ENCODE measurements at regions not wholly inside any gene's neighbourhood (a gene's known extent, or its start where the extent isn't known, plus 50 kb on each side); places are given as distances from the start of the nearest gene placed in this dataset.

- in situ Hi-C loops (cut with MboI; ENCODE audit: low pct_unique_long_range_greater_than_20kb, low sequenced_read_pairs, unreplicated experiment), result no loop called here
- no peak for DNase-seq (ENCODE audit: low spot score)
- no peak for TF ChIP-seq CTCF (IDR thresholded peaks at IDR 0.05; ENCODE audit: extremely low read depth, insufficient read depth, missing control alignments)
These were observed 121.5 kb upstream of the SATB1 start for GRCh38 chr3:18546632-18547031.

- in situ Hi-C loops (cut with MboI; ENCODE audit: low pct_unique_long_range_greater_than_20kb, low sequenced_read_pairs, unreplicated experiment), result no loop called here
- TF ChIP-seq CTCF (IDR thresholded peaks at IDR 0.05; ENCODE audit: extremely low read depth, insufficient read depth, missing control alignments), result no peak
- no peak for DNase-seq (ENCODE audit: low spot score)
These were observed 119.0 kb upstream of the SATB1 start for GRCh38 chr3:18544146-18544545.

- DNase-seq (ENCODE audit: low spot score), result no peak
- in situ Hi-C loops (cut with MboI; ENCODE audit: low pct_unique_long_range_greater_than_20kb, low sequenced_read_pairs, unreplicated experiment), result no loop called here
- TF ChIP-seq CTCF (IDR thresholded peaks at IDR 0.05; ENCODE audit: extremely low read depth, insufficient read depth, missing control alignments), result no peak
These were observed 113.5 kb upstream of the SATB1 start for GRCh38 chr3:18538463-18539230.

- no peak for TF ChIP-seq CTCF (IDR thresholded peaks at IDR 0.05; ENCODE audit: extremely low read depth, insufficient read depth, missing control alignments)
- in situ Hi-C loops (cut with MboI; ENCODE audit: low pct_unique_long_range_greater_than_20kb, low sequenced_read_pairs, unreplicated experiment), result no loop called here
- DNase-seq (ENCODE audit: low spot score), result no peak
These were observed 107.9 kb upstream of the SATB1 start for GRCh38 chr3:18533039-18533438.

- in situ Hi-C loops (cut with MboI; ENCODE audit: low pct_unique_long_range_greater_than_20kb, low sequenced_read_pairs, unreplicated experiment), result no loop called here
- no peak for TF ChIP-seq CTCF (IDR thresholded peaks at IDR 0.05; ENCODE audit: extremely low read depth, insufficient read depth, missing control alignments)
- DNase-seq (ENCODE audit: low spot score), result no peak
These were observed 106.5 kb upstream of the SATB1 start for GRCh38 chr3:18531662-18532061.

- no peak for DNase-seq (ENCODE audit: low spot score)
- TF ChIP-seq CTCF (IDR thresholded peaks at IDR 0.05; ENCODE audit: extremely low read depth, insufficient read depth, missing control alignments), result no peak
- in situ Hi-C loops (cut with MboI; ENCODE audit: low pct_unique_long_range_greater_than_20kb, low sequenced_read_pairs, unreplicated experiment), result no loop called here
These were observed 104.5 kb upstream of the SATB1 start for GRCh38 chr3:18529631-18530030.

Measured in GM13977 (cell line).